ENCODE measurements at regions not wholly inside any gene's neighbourhood (a gene's known extent, or its start where the extent isn't known, plus 50 kb on each side); places are given as distances from the start of the nearest gene placed in this dataset.

DNA sequence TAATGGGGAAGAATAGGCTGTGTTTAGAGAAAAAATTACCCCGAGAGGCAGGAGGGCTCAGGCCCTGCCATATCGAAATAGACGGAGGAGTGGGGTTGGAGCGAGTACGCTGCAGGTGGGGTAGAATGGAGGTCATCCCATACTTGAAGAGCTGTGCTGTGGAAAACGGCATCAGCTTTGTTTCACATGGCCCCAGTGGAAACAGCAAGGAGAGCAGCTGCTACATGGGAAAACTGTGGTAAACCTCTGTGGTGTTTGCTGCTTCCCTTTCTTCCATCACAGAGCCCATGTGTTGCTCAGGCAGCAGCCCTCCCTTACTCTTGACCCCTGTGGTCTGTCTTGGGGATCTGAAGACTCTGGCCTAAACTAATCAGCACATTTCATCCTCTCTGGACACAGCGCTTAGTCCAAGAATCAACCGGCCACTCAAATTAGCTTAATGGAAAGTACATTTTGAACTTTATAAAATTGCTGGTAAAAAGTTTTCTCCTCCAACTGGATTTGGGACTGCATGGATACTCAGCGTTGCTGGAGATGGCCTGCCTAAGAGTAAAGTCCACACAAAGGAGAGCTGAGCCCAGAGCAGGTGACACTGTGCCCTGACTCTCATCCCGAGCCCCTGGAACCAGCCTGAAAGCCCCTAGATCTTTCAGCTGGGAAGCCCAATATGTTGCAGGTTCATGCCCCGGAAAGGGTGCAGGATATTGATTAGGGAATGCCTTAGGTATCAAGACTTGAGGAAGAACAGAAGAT is 127.1 kb upstream of the GADD45A start:
- Histone ChIP-seq H2BK120ac (ENCODE audit: low read depth, low read length) (no peak overlapping the region), H3K79me1 (ENCODE audit: low read depth, low read length) (no peaks in the 10 kb centered on the region), H2BK5ac (ENCODE audit: low read length) (no peak overlapping the region), H2BK12ac (ENCODE audit: low read length) (no peak overlapping the region), H2BK15ac (ENCODE audit: low read length) (no peak overlapping the region), H3K4me2 (ENCODE audit: insufficient read depth, low read length, poor library complexity, severe bottlenecking) (no peak overlapping the region), H3K14ac (ENCODE audit: low read length) (no peak overlapping the region), H4K8ac (ENCODE audit: low read depth, low read length) (no peak overlapping the region), H3K4me3 (ENCODE audit: low read length in 2 of 2) (no peak overlapping the region), H4K91ac (ENCODE audit: low read depth, low read length, poor library complexity) (no peak overlapping the region), H3K4ac (ENCODE audit: low read length) (no peak overlapping the region), H3K4me1 (ENCODE audit: control insufficient read depth in 2 of 2, insufficient read depth in 1 of 2, low read depth in 1 of 2, low read length in 2 of 2) (peaks cover 0 to 8% of the 10 kb centered on the region in 2 donors), H3K27ac (replicated peaks; ENCODE audit: low read length) (no peak overlapping the region), H3K36me3 (replicated peaks in 1 of 2; ENCODE audit: control insufficient read depth in 2 of 2, insufficient read depth in 2 of 2, low read length in 2 of 2) (no peaks in the 10 kb centered on the region), H3K27me3 (ENCODE audit: control insufficient read depth in 3 of 3, insufficient read depth in 3 of 3, low read depth in 1 of 3, low read length in 3 of 3) (no peaks in the 10 kb centered on the region), H2AK5ac (ENCODE audit: low read depth, low read length) (no peak overlapping the region), H3K9me3 (replicated peaks in 1 of 2; ENCODE audit: control insufficient read depth in 2 of 2, insufficient read depth in 1 of 2, low read depth in 1 of 2, low read length in 2 of 2) (no peaks in the 10 kb centered on the region), H3K9ac (ENCODE audit: low read depth, low read length, poor library complexity) (no peak overlapping the region), H3K23ac (ENCODE audit: low read depth, low read length, poor library complexity) (no peak overlapping the region), H2AFZ (ENCODE audit: low read length) (no peak overlapping the region), H3K18ac (ENCODE audit: low read length) (no peak overlapping the region)
- no peak for DNase-seq (ENCODE audit: low spot score)
- WGBS, 2 donors (ENCODE audit: extremely low coverage in 2 of 2, insufficient read length in 2 of 2, insufficient replicate concordance in 1 of 2): no CpG with 5 or more reads among the region's 11 CpGs

GRCh38 chr1:67558449-67559193 is 126.4 kb upstream of the GADD45A start:
- Histone ChIP-seq H2BK5ac (ENCODE audit: low read length) (no peak overlapping the region), H4K8ac (ENCODE audit: low read depth, low read length) (no peak overlapping the region), H3K4me1 (ENCODE audit: control insufficient read depth in 2 of 2, insufficient read depth in 1 of 2, low read depth in 1 of 2, low read length in 2 of 2) (peaks cover 0 to 8% of the 10 kb centered on the region in 2 donors), H2BK120ac (ENCODE audit: low read depth, low read length) (no peak overlapping the region), H2BK15ac (ENCODE audit: low read length) (no peak overlapping the region), H3K14ac (ENCODE audit: low read length) (no peak overlapping the region), H2AK5ac (ENCODE audit: low read depth, low read length) (no peak overlapping the region), H3K79me1 (ENCODE audit: low read depth, low read length) (no peaks in the 10 kb centered on the region), H3K36me3 (replicated peaks in 1 of 2; ENCODE audit: control insufficient read depth in 2 of 2, insufficient read depth in 2 of 2, low read length in 2 of 2) (no peaks in the 10 kb centered on the region), H3K18ac (ENCODE audit: low read length) (no peak overlapping the region), H2AFZ (ENCODE audit: low read length) (no peak overlapping the region), H3K27ac (replicated peaks; ENCODE audit: low read length) (no peak overlapping the region), H3K23ac (ENCODE audit: low read depth, low read length, poor library complexity) (no peak overlapping the region), H3K9me3 (replicated peaks in 1 of 2; ENCODE audit: control insufficient read depth in 2 of 2, insufficient read depth in 1 of 2, low read depth in 1 of 2, low read length in 2 of 2) (no peaks in the 10 kb centered on the region), H3K4me3 (ENCODE audit: low read length in 2 of 2) (no peak overlapping the region), H3K4me2 (ENCODE audit: insufficient read depth, low read length, poor library complexity, severe bottlenecking) (no peak overlapping the region), H4K91ac (ENCODE audit: low read depth, low read length, poor library complexity) (no peak overlapping the region), H3K4ac (ENCODE audit: low read length) (no peak overlapping the region), H3K9ac (ENCODE audit: low read depth, low read length, poor library complexity) (no peak overlapping the region), H2BK12ac (ENCODE audit: low read length) (no peak overlapping the region), H3K27me3 (ENCODE audit: control insufficient read depth in 3 of 3, insufficient read depth in 3 of 3, low read depth in 1 of 3, low read length in 3 of 3) (no peaks in the 10 kb centered on the region)
- WGBS, 2 donors (ENCODE audit: extremely low coverage in 2 of 2, insufficient read length in 2 of 2, insufficient replicate concordance in 1 of 2): no CpG with 5 or more reads among the region's 9 CpGs
- no peak for DNase-seq (ENCODE audit: low spot score)

GRCh38 chr1:67559222-67559700 is 125.7 kb upstream of the GADD45A start:
- no peak overlapping the region for H3K4ac ChIP-seq (ENCODE audit: low read length)
- no peak overlapping the region for H3K14ac ChIP-seq (ENCODE audit: low read length)
- H3K4me2 ChIP-seq (ENCODE audit: insufficient read depth, low read length, poor library complexity, severe bottlenecking): no peak overlapping the region
- H3K4me3 ChIP-seq (ENCODE audit: low read length in 2 of 2): no peak overlapping the region
- no peak overlapping the region for H4K91ac ChIP-seq (ENCODE audit: low read depth, low read length, poor library complexity)
- H3K9ac ChIP-seq (ENCODE audit: low read depth, low read length, poor library complexity): peak overlapping the region; percentile 36
- H3K18ac ChIP-seq (ENCODE audit: low read length): no peak overlapping the region
- H3K36me3 ChIP-seq (replicated peaks in 1 of 2; ENCODE audit: control insufficient read depth in 2 of 2, insufficient read depth in 2 of 2, low read length in 2 of 2): no peaks in the 10 kb centered on the region
- peaks cover 0 to 8% of the 10 kb centered on the region in 2 donors for H3K4me1 ChIP-seq (ENCODE audit: control insufficient read depth in 2 of 2, insufficient read depth in 1 of 2, low read depth in 1 of 2, low read length in 2 of 2)
- WGBS, 2 donors (ENCODE audit: extremely low coverage in 2 of 2, insufficient read length in 2 of 2, insufficient replicate concordance in 1 of 2): no CpG with 5 or more reads among the region's 16 CpGs
- no peak overlapping the region for H2BK5ac ChIP-seq (ENCODE audit: low read length)
- peak overlapping the region; percentile 38 for H2AFZ ChIP-seq (ENCODE audit: low read length)
- H2BK120ac ChIP-seq (ENCODE audit: low read depth, low read length): no peak overlapping the region
- no peak overlapping the region for H2BK12ac ChIP-seq (ENCODE audit: low read length)
- H2AK5ac ChIP-seq (ENCODE audit: low read depth, low read length): no peak overlapping the region
- no peak overlapping the region for H2BK15ac ChIP-seq (ENCODE audit: low read length)
- no peak overlapping the region for H4K8ac ChIP-seq (ENCODE audit: low read depth, low read length)
- no peak overlapping the region for H3K27ac ChIP-seq (replicated peaks; ENCODE audit: low read length)
- no peak overlapping the region for H3K23ac ChIP-seq (ENCODE audit: low read depth, low read length, poor library complexity)
- DNase-seq (ENCODE audit: low spot score): no peak
- no peaks in the 10 kb centered on the region for H3K79me1 ChIP-seq (ENCODE audit: low read depth, low read length)
- no peaks in the 10 kb centered on the region for H3K9me3 ChIP-seq (replicated peaks in 1 of 2; ENCODE audit: control insufficient read depth in 2 of 2, insufficient read depth in 1 of 2, low read depth in 1 of 2, low read length in 2 of 2)
- H3K27me3 ChIP-seq (ENCODE audit: control insufficient read depth in 3 of 3, insufficient read depth in 3 of 3, low read depth in 1 of 3, low read length in 3 of 3): no peaks in the 10 kb centered on the region

- Histone ChIP-seq H3K36me3 (replicated peaks in 1 of 2; ENCODE audit: control insufficient read depth in 2 of 2, insufficient read depth in 2 of 2, low read length in 2 of 2) (no peaks in the 10 kb centered on the region), H2BK12ac (ENCODE audit: low read length) (no peak overlapping the region), H2BK120ac (ENCODE audit: low read depth, low read length) (no peak overlapping the region), H3K4me1 (ENCODE audit: control insufficient read depth in 2 of 2, insufficient read depth in 1 of 2, low read depth in 1 of 2, low read length in 2 of 2) (peaks cover 0 to 4% of the 10 kb centered on the region in 2 donors), H2AFZ (ENCODE audit: low read length) (no peak overlapping the region), H3K27me3 (ENCODE audit: control insufficient read depth in 3 of 3, insufficient read depth in 3 of 3, low read depth in 1 of 3, low read length in 3 of 3) (peaks cover 0 to 1% (median 0%) of the 10 kb centered on the region in 3 experiments), H3K4ac (ENCODE audit: low read length) (no peak overlapping the region), H3K4me3 (ENCODE audit: low read length in 2 of 2) (peak overlapping the region in 1 of 2 donors; percentile 25), H3K23ac (ENCODE audit: low read depth, low read length, poor library complexity) (no peak overlapping the region), H3K4me2 (ENCODE audit: insufficient read depth, low read length, poor library complexity, severe bottlenecking) (no peak overlapping the region), H4K8ac (ENCODE audit: low read depth, low read length) (no peak overlapping the region), H2BK15ac (ENCODE audit: low read length) (peak overlapping the region; percentile 39), H2BK5ac (ENCODE audit: low read length) (no peak overlapping the region), H2AK5ac (ENCODE audit: low read depth, low read length) (no peak overlapping the region), H3K79me1 (ENCODE audit: low read depth, low read length) (no peaks in the 10 kb centered on the region), H3K27ac (replicated peaks; ENCODE audit: low read length) (no peak overlapping the region), H4K91ac (ENCODE audit: low read depth, low read length, poor library complexity) (no peak overlapping the region), H3K18ac (ENCODE audit: low read length) (no peak overlapping the region), H3K9me3 (replicated peaks in 1 of 2; ENCODE audit: control insufficient read depth in 2 of 2, insufficient read depth in 1 of 2, low read depth in 1 of 2, low read length in 2 of 2) (no peaks in the 10 kb centered on the region), H3K14ac (ENCODE audit: low read length) (no peak overlapping the region), H3K9ac (ENCODE audit: low read depth, low read length, poor library complexity) (no peak overlapping the region)
- WGBS, 2 donors (ENCODE audit: extremely low coverage in 2 of 2, insufficient read length in 2 of 2, insufficient replicate concordance in 1 of 2): no CpG with 5 or more reads among the region's 10 CpGs
- no peak for DNase-seq (ENCODE audit: low spot score)
These were observed 124.3 kb upstream of the GADD45A start for GRCh38 chr1:67560580-67561255.

Data from neuronal stem cell (in vitro differentiated cells).